Epithelial cell of prostate (primary cell): ENCODE measurements at regions not wholly inside any gene's neighbourhood (a gene's known extent, or its start where the extent isn't known, plus 50 kb on each side); places are given as distances from the start of the nearest gene placed in this dataset.
A peak's percentile ranks its signal among the peaks of the same experiment; 100 is the strongest.
"Not testable (repeated sequence)": the region's sequence is repeated elsewhere in the genome, so short reads cannot be mapped to it uniquely, and the experiment has no call there.

Experiments used
- DNase-seq: peaks from one replicate; pipeline ENCODE4 v3.0.0-alpha.2; 2011; ENCODE audit warnings: low read depth, low spot score
- H3K27ac ChIP-seq: fragments of 450-650 bp; 2 replicates; pipeline ENCODE4 v1.5.1; 2017; ENCODE audit warnings: mild to moderate bottlenecking

- not testable (repeated sequence) for DNase-seq, H3K27ac ChIP-seq
These were observed 91.2 kb downstream of the TRIM43 start for GRCh38 chr2:95682889-95683517.

- no peak for DNase-seq
- no peak overlapping the region for H3K27ac ChIP-seq
These were observed 93.7 kb downstream of the TRIM43 start for GRCh38 chr2:95685513-95685912.

GRCh38 chr2:95686056-95686825, 94.4 kb downstream of the TRIM43 start:
- DNase-seq: not testable (repeated sequence)
- peak overlapping the region; percentile 35 for H3K27ac ChIP-seq

GRCh38 chr2:95687852-95688251, 96.1 kb downstream of the TRIM43 start:
- not testable (repeated sequence) for H3K27ac ChIP-seq
- peak; percentile 39 for DNase-seq

- not testable (repeated sequence) for DNase-seq, H3K27ac ChIP-seq
These were observed 99.4 kb downstream of the TRIM43 start for GRCh38 chr2:95691210-95691609.

- H3K27ac ChIP-seq: not testable (repeated sequence)
These were observed 101.5 kb downstream of the TRIM43 start for GRCh38 chr2:95693071-95693846.

GRCh38 chr2:95695613-95696012, 103.8 kb downstream of the TRIM43 start:
- no peak for DNase-seq
- no peak overlapping the region for H3K27ac ChIP-seq

More at GRCh38 chr2:95693071-95693846, 101.5 kb downstream of the TRIM43 start:
- DNase-seq: not testable (repeated sequence)

DNA sequence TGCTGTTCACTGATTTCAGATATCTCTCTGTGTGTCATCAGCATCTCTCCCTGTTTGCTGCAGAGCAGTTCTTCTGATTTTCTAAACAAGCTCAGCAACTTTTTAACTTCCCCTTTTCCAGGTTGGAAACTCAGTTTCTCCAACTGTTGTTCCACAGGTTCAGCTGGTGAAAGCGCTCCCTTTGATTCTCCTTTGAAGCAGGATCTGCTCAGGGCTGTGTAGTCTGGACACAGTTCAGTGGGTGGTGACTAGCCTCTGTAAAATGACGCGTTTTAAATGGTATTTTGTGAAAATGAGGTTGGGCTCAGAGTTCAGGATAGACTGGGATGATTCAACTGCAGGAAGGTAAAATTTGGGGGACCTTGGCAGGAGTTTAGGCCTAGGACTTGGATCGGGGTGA, 106.3 kb downstream of the TRIM43 start:
- no peak overlapping the region for H3K27ac ChIP-seq
- DNase-seq: no peak

GRCh38 chr2:95699201-95700184, 107.7 kb downstream of the TRIM43 start:
- DNase-seq, H3K27ac ChIP-seq: not testable (repeated sequence)

- H3K27ac ChIP-seq: no peak overlapping the region
- no peak for DNase-seq
These were observed 108.7 kb downstream of the TRIM43 start for GRCh38 chr2:95700519-95700918.

GRCh38 chr2:95702471-95702870, 110.7 kb downstream of the TRIM43 start:
- H3K27ac ChIP-seq: no peak overlapping the region
- DNase-seq: no peak

- not testable (repeated sequence) for H3K27ac ChIP-seq, DNase-seq
These were observed 115.4 kb downstream of the TRIM43 start for GRCh38 chr2:95707161-95707560.

DNA sequence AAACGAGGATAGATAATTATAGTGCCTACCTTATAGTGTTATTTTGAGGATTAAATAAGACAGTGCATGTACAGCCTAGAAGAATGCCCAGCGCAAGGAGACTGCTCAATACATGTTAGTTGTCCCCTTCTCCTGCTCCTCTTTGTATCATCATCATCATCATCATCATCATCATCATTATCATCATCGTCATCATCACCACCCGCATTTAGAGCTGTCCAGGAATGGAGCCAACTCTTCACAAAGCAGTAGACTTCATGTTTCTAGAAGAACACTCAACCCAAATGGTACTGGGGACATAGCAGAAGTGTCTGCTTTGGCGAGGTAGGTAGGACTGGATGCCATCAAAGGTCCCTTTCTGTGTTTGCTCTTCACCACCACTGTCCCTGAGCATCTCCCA, 116.0 kb downstream of the TRIM43 start:
- H3K27ac ChIP-seq: no peak overlapping the region
- DNase-seq: no peak

- DNase-seq: no peak
- H3K27ac ChIP-seq: no peak overlapping the region
These were observed 118.0 kb downstream of the TRIM43 start for GRCh38 chr2:95709831-95710230.

- not testable (repeated sequence) for H3K27ac ChIP-seq, DNase-seq
These were observed 121.8 kb downstream of the TRIM43 start for GRCh38 chr2:95713470-95714177.

DNA sequence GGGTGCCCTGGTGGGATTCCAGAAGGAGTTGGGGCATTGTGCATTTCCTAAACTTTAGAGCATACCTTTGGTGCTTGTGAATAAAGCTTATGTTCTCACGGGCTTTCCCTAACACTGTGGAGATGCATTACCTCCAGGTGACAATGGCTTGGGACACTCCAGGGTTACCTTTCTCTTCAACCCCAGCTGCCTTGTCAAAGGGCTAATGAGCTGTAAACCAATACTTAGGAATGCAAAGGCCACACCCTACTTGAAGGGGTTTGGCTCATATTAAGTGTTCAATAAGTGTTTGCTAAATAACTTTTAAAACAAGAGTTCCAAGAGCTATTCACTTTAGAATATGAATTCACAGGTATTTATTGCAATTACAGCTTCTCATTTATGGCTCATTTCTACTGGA, 122.6 kb downstream of the TRIM43 start:
- not testable (repeated sequence) for DNase-seq

DNA sequence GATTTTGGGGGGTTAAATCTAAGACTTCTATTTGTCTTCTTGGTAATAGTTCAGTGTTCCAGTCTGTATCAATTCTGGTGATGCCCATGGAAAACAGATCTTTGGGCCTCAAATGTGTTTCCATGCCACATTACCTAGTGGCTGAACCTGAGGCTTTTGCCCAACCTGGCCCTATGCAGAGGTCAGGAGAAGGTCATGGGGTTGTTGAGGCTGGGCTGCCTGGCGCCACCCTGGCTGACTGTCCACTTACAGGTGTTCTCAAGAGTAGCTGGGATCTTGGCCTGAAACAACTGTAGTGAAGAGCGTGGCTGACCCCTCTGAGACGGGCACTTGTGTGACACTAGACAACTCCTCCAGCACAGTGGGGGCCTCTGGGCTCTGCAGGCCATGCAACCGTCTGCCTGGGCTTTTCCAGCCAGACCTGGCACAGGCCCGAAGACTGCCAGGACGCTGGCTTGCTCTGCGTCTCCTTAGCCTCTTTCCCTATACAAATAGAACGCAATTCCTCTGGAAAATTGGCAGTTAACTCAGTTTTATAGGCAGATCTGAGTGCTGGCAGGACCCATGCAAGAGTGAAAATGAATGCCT, 127.8 kb downstream of the TRIM43 start:
- DNase-seq: no peak

More for the DNA sequence above, 122.6 kb downstream of the TRIM43 start:
- H3K27ac ChIP-seq: not testable (repeated sequence)

DNA sequence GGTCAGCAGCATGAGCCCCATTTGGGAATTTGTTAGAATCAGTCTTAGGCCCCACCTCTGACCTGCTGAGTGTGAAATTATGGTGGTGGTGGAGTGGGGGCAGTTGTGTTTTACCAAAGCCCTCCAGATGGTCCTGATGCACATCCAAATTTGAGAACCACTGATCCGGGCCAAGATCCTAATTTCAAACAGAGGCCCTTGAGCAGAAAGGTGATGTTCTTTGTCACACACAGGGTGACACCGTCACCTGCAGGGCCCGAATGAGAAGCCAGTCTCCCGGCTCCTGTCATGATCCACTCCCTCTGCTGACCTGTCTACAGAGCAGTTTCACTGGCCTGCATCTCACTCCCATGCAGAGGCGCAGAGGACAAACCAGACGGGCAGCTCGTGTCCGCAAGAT, 129.9 kb downstream of the TRIM43 start:
- no peak for DNase-seq

More for the DNA sequence above, 127.8 kb downstream of the TRIM43 start:
- H3K27ac ChIP-seq: no peak overlapping the region

More for the DNA sequence above, 129.9 kb downstream of the TRIM43 start:
- no peak overlapping the region for H3K27ac ChIP-seq
